SK-N-SH (cell line): ENCODE measurements at regions not wholly inside any gene's neighbourhood (a gene's known extent, or its start where the extent isn't known, plus 50 kb on each side); places are given as distances from the start of the nearest gene placed in this dataset.

Experiments
- CTCF ChIP-seq: fragments of 200-600 bp; sonication (generic); IDR thresholded peaks from 2 replicates; pipeline ENCODE4 v1.6.1; 2017; ENCODE audit warnings: antibody characterized with exemption, mild to moderate bottlenecking, moderate library complexity
- EP300 ChIP-seq, 2 experiments: IDR thresholded peaks; 2 replicates each; pipeline versions ENCODE4 v1.4.0 to v1.6.1; 2012; ENCODE audit warnings: borderline replicate concordance in 1 of 2, low read depth in 1 of 2, low read length in 1 of 2
- FOXM1 ChIP-seq: IDR thresholded peaks from 2 replicates; pipeline ENCODE4 v1.4.0; 2012; ENCODE audit warnings: low read depth, mild to moderate bottlenecking
- POLR2AphosphoS5 ChIP-seq: IDR thresholded peaks from 2 replicates; pipeline ENCODE4 v1.6.1; 2012; ENCODE audit warnings: low read depth, low read length
- RAD21 ChIP-seq: IDR thresholded peaks from 2 replicates; pipeline ENCODE4 v1.6.1; 2012; ENCODE audit warnings: mild to moderate bottlenecking, low read length
- REST ChIP-seq: IDR thresholded peaks from 2 replicates; pipeline ENCODE4 v1.6.1; 2012; ENCODE audit warnings: mild to moderate bottlenecking, low read depth, low read length, moderate library complexity
- TAF1 ChIP-seq: IDR thresholded peaks from 2 replicates; pipeline ENCODE4 v1.6.1; 2012; ENCODE audit warnings: low read depth, mild to moderate bottlenecking, low read length, moderate library complexity, borderline replicate concordance
- TCF12 ChIP-seq: IDR thresholded peaks from 2 replicates; pipeline ENCODE4 v1.4.0; 2012
- YY1 ChIP-seq: IDR thresholded peaks from 2 replicates; pipeline ENCODE4 v1.4.0; 2012; ENCODE audit warnings: low read depth, mild to moderate bottlenecking

GRCh38 chr6:92263864-92264263 is 1155.5 kb downstream of the EPHA7 start:
- TF ChIP-seq REST: no peak
- TF ChIP-seq FOXM1: no peak
- no peak for TF ChIP-seq CTCF
- TF ChIP-seq RAD21: no peak
- TF ChIP-seq EP300 (IDR thresholded peaks at IDR 0.05; ENCODE audit: borderline replicate concordance in 1 of 2, low read depth in 1 of 2, low read length in 1 of 2): no peak
- no peak for TF ChIP-seq YY1
- TF ChIP-seq TCF12: no peak
- no peak for TF ChIP-seq TAF1
- TF ChIP-seq POLR2AphosphoS5: no peak
